Erythroblast (primary cell): ENCODE measurements at regions not wholly inside any gene's neighbourhood (a gene's known extent, or its start where the extent isn't known, plus 50 kb on each side); places are given as distances from the start of the nearest gene placed in this dataset.

Source experiments
- GATA1 ChIP-seq: IDR thresholded peaks from 2 replicates; pipeline ENCODE4 v1.6.1; 2011; ENCODE audit warnings: low read depth, mild to moderate bottlenecking, control low read depth, low read length, moderate library complexity
- POLR2A ChIP-seq: IDR thresholded peaks from 2 replicates; pipeline ENCODE4 v1.6.1; 2011; ENCODE audit warnings: mild to moderate bottlenecking, low read length

DNA sequence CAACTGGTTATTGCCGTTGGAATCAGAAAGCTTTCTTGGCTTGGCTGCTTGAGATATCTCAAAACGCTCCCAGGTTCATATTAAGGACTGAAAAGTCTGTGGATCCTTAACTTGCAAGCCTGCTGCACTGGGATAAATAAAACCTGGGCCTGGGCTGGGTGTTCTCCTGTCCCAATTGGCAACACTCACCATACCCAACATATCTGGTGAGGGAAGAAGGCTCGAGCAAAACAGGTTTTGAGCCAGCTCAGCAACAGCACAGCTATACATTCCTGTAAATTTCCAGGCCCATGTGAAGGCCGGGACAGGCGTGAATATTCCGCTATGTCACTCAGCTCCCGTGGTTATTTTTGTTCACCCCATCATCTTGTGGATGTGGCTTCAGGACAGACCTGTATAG lies 169.0 kb upstream of the BCL6 start:
- TF ChIP-seq POLR2A (no peak), GATA1 (no peak)
